ENCODE measurements at regions not wholly inside any gene's neighbourhood (a gene's known extent, or its start where the extent isn't known, plus 50 kb on each side); places are given as distances from the start of the nearest gene placed in this dataset.

DNA sequence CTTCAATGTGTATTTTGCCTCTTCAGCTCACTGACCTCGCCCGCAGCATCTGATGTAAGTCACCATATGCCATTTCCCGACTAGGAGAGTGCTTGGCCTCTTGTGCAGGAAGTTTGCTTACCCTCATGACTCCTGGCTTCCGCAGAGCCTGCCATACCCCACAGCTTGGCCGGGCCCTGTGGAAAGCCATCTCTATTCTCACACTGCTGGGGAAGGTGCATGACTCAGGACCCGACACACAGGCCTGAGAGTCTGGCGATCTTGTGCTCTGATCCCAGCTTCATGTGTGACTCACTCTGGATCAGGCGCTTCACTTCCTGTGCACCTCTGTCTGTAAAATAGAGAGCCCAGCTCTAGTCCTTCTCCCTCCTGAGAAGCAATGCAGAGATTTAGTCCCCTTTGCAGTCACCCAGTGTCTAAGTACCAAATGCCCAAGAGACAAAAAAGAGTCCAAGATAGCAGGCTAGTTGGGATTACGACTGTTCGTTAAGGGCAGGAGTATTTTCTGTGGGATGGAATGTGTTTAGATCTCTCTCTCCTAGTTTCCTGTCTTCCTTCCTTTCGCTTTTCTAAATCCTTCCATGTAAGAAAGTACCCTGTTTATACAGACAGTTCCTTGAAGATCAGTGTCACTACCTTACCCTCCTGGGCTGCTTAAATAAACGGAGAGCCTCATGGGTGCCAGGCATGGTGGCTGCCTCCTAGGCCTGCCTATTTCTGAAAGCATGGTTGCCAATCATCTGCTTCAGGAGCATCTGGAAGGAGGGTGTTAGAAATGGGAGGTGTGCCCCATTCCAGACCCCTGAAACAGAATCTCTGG is 62.8 kb upstream of the KIF26B start (continued):
- TF ChIP-seq SMARCA5 (IDR thresholded peaks at IDR 0.05), result no peak
- TF ChIP-seq ARID1B (IDR thresholded peaks at IDR 0.05), result peak; percentile 74
- peak; percentile 43; the same call in 1 of the 2 replicates for TF ChIP-seq GABPA (tag; conservative IDR thresholded peaks at IDR 0.05; ENCODE audit: low read depth)
- peak; percentile 65 for TF ChIP-seq BHLHE40 (IDR thresholded peaks at IDR 0.05; ENCODE audit: low read length)
- TF ChIP-seq JUND (IDR thresholded peaks at IDR 0.05; ENCODE audit: borderline replicate concordance, low read depth, low read length), result peak; percentile 94
- peak; percentile 90; the same call in 2 of the 3 replicates for TF ChIP-seq JUND (tag; IDR thresholded peaks at IDR 0.05; ENCODE audit: borderline replicate concordance, low read depth, low read length)
- TF ChIP-seq XRCC4 (IDR thresholded peaks at IDR 0.05; ENCODE audit: extremely low read depth, insufficient read depth, insufficient read length), result no peak
- TF ChIP-seq CREB1 (IDR thresholded peaks at IDR 0.05), result no peak
- TF ChIP-seq CREB1 (CRISPR knock-in tag; IDR thresholded peaks at IDR 0.05), result 0 out of 2 replicates have a peak, but pooled peaks have one; percentile 17
- TF ChIP-seq POLR3A (IDR thresholded peaks at IDR 0.05; ENCODE audit: borderline replicate concordance, extremely low read depth, insufficient read depth, insufficient read length), result no peak

DNA sequence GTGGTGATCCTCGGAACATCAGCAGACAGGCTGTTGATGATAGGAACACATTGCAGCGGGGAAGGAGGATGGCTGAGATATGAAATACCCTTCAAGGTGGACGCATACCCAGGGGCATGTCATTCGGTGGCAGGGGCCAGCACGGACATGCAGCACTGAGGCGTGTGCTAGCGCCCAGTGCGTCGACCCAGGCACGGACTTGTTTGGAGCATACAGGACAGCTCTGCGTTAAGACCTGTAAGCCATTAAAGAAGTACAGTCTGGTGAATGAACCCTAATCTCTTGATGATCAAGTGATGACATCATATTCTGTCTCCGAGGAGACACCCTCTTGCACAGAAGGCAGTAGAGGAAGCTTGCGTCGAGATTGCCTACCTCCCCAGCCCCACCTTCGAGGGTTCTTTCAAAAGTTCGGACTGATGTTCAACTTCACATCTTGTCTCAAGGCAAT is 63.6 kb upstream of the KIF26B start:
- H3K27me3 ChIP-seq (ENCODE audit: control insufficient read depth in 2 of 2, insufficient read depth in 2 of 2, low read length in 2 of 2), result no peaks in the 10 kb centered on the region
- ChIA-PET CTCF (ENCODE audit: low intra/inter-chr PET ratio) (no interaction called here), POLR2A (interaction anchor here (0.6 to 1.5 kb wide), 2 partner anchors 23 to 1219 kb away, joined by 3 to 6 read pairs; no protein-coding TSS in a partner anchor)
- no peaks in the 10 kb centered on the region for H3K9me1 ChIP-seq (ENCODE audit: control insufficient read depth, insufficient read depth, low read length)
- ATAC-seq, result no peak
- no peak overlapping the region for H2AFZ ChIP-seq (ENCODE audit: low read depth, low read length)
- no peak for FAIRE-seq
- no peaks in the 10 kb centered on the region for H3K9me3 ChIP-seq (replicated peaks; ENCODE audit: control insufficient read depth, insufficient read depth, low read depth, low read length)
- DNase-seq (ENCODE audit: extremely low read depth in 1 of 4, low spot score in 3 of 4), result no peak
- H3K27ac ChIP-seq (ENCODE audit: extremely low read depth, low read depth, low read length), result no peak overlapping the region
- WGBS (ENCODE audit: insufficient coverage, low coverage, missing lambda C conversion rate), result 75% methylated on average over 15 of the region's 16 CpGs
- in situ Hi-C loops (cut with MboI), result no loop called here
- no peaks in the 10 kb centered on the region for H3K79me2 ChIP-seq (ENCODE audit: control insufficient read depth, insufficient read depth, low read length)
- intact Hi-C loops (cut with micrococcal nuclease), result no loop called here
- TF ChIP-seq ETV1 (tag; conservative IDR thresholded peaks at IDR 0.05; ENCODE audit: low read depth), result no peak
- TF ChIP-seq MYNN (IDR thresholded peaks at IDR 0.05), result no peak
- TF ChIP-seq MYNN (CRISPR knock-in tag; IDR thresholded peaks at IDR 0.05), result no peak
- no peak for TF ChIP-seq ZNF23 (CRISPR knock-in tag; IDR thresholded peaks at IDR 0.05)
- TF ChIP-seq SMAD3 (CRISPR knock-in tag; conservative IDR thresholded peaks at IDR 0.05), result no peak
- TF ChIP-seq RFX1 (IDR thresholded peaks at IDR 0.05), result peak; percentile 27
- no peak for TF ChIP-seq ELF4 (CRISPR knock-in tag; IDR thresholded peaks at IDR 0.05)
- no peak for TF ChIP-seq ZNF717 (CRISPR knock-in tag; IDR thresholded peaks at IDR 0.05)
- TF ChIP-seq SRSF1 (IDR thresholded peaks at IDR 0.05; ENCODE audit: low read depth, low read length), result no peak
- peak; percentile 53; the same call in 1 of the 2 replicates for TF ChIP-seq ATF7 (IDR thresholded peaks at IDR 0.05)
- TF ChIP-seq, protein P1, sequence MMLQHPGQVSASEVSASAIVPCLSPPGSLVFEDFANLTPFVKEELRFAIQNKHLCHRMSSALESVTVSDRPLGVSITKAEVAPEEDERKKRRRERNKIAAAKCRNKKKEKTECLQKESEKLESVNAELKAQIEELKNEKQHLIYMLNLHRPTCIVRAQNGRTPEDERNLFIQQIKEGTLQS (IDR thresholded peaks at IDR 0.05), result peak; percentile 83
- TF ChIP-seq, protein P1 (CRISPR knock-in tag; conservative IDR thresholded peaks at IDR 0.05), result no peak
- TF ChIP-seq GTF2F1 (IDR thresholded peaks at IDR 0.05; ENCODE audit: low read depth, low read length), result no peak
- 0 out of 2 replicates have a peak, but pooled peaks have one; percentile 26 for TF ChIP-seq JUND (IDR thresholded peaks at IDR 0.05; ENCODE audit: borderline replicate concordance, low read depth, low read length)
- TF ChIP-seq JUND (tag; IDR thresholded peaks at IDR 0.05; ENCODE audit: borderline replicate concordance, low read depth, low read length), result no peak; the same call in 2 of the 3 replicates
- no peak overlapping the region for H3K4me3 ChIP-seq
- no peaks in the 10 kb centered on the region for H4K20me1 ChIP-seq (replicated peaks; ENCODE audit: control insufficient read depth, insufficient read depth, low read length)
- H3K9ac ChIP-seq (ENCODE audit: insufficient read depth in 1 of 2, low read depth in 2 of 2, low read length in 2 of 2), result no peak overlapping the region
- no peak overlapping the region for H3K4me2 ChIP-seq (ENCODE audit: insufficient read depth, low read length)
- peaks cover 4% of the 10 kb centered on the region; the same call in 1 of the 3 replicates for H3K36me3 ChIP-seq (ENCODE audit: control insufficient read depth, insufficient read depth, low read length)
- H3K4me1 ChIP-seq (replicated peaks in 1 of 2; ENCODE audit: control insufficient read depth in 2 of 2, insufficient read depth in 2 of 2, low read length in 2 of 2), result peaks cover 4 to 12% of the 10 kb centered on the region in 2 experiments; a peak in 4 of 5 replicates
- BruUV-seq (replicated peaks), result no TSS peak

Measured in K562 (cell line).